HK-2 (cell line): ENCODE measurements at regions not wholly inside any gene's neighbourhood (a gene's known extent, or its start where the extent isn't known, plus 50 kb on each side); places are given as distances from the start of the nearest gene placed in this dataset.

Experiments
- DNase-seq: peaks from one replicate; pipeline ENCODE4 v3.0.0-alpha.2; 2018; ENCODE audit not compliant: unreplicated experiment

GRCh38 chr18:10033016-10033399, 119.2 kb downstream of the VAPA start:
- DNase-seq, result no peak

- no peak for DNase-seq
Observed at GRCh38 chr18:10035281-10035991, 121.6 kb downstream of the VAPA start.

- no peak for DNase-seq
Observed at GRCh38 chr18:10036479-10036878, 122.7 kb downstream of the VAPA start.

DNA sequence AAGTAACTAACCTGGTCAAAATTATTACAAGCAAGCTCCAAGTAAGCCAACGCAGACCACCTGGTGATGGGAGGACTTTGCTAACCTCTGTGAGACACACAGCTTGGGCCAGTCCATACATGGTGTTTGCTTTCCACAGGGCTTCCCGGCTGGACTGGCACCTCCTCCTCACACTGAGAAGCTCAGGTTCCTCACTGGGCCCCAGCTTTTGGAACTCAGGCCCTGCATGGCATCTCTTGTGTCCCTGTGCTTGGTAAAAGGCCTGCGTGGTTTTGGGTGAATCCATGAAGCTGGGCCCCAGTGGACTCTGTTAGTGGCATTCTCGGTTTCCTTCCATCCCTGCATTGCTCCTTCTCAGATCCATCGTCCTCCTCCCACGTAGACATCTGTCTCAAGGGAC, 123.4 kb downstream of the VAPA start:
- DNase-seq, result no peak

DNA sequence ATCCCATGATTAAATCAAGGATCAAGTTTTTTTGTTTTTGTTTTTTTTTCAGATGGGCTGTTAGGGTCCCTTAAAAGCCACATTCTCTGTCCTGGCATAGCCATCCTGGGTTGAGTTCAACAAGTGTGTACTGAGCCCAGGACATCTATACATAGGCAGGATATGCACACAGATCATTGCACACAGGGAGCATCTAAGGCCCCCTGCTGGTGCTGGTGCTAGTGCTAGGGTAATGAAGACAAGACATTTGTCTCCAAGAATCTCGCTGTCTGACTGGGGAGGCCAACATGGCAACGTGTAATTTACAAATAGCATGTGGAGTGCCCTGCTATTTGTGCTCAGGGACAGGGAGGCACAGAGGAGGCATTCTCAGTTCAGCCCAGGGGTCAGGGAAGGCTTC, 124.5 kb downstream of the VAPA start:
- DNase-seq, result no peak

- DNase-seq, result no peak
Observed at GRCh38 chr18:10040287-10041011, 126.6 kb downstream of the VAPA start.

DNA sequence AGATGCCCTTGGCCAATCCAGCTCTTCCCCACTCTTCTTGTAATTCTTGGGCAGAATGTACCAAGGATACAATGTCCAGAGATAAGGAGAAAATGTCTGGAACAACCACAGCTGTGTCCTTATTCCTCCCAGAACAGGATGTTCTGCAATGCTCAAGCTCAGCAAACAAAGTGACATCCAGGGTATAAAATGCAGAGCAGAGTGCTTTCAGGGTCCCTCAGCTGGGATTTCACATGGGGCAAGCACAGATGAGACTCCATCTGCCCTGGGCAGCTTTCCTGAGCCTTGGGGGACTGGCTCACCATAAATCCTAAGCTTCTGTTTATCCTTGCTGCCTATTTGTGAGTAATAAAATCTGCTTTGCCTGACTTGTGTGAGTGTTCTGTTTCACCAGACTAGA, 127.4 kb downstream of the VAPA start:
- DNase-seq, result no peak

DNA sequence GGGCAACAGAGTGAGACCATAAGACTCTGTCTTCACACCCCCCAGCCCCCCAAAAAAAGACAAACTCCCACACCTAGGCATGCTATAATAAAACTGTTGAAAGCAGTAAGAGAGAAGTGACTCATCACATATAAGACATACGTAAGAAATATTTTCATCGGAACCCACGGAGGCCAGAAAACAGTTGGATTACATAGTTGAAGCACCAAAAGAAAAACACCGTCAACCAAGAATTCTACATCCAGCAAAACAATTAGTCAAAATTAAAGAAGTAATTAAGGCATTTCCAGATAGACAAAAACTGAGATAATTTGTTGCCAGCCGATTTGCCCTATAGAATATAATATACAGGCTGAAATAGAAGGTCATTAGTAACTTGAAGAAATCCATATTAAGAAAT, 128.7 kb downstream of the VAPA start:
- DNase-seq, result no peak

DNA sequence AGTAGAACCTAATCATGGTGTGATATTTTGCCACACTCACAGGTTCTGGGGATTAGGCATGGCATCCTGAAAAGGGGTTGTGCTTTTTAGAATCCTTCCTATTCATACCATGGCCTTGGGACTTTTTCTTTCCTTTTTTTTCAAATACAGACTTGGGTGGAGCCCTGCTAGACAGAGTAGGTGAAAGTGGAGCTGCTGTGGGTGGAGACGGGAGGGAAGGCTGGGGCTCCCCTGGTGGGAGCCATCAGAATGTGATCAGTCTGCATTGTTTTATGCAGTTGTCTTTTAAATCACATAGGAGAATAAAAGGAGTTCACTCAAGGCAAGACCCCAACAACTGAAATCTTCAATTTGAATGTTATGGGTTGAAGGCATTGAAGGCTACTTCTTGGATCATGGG, 130.2 kb downstream of the VAPA start:
- DNase-seq, result no peak

- DNase-seq, result no peak
Observed at GRCh38 chr18:10045296-10045891, 131.6 kb downstream of the VAPA start.

GRCh38 chr18:10046178-10046807, 132.5 kb downstream of the VAPA start:
- DNase-seq, result no peak

- no peak for DNase-seq
Observed at GRCh38 chr18:10047237-10047636, 133.4 kb downstream of the VAPA start.

- no peak for DNase-seq
Observed at GRCh38 chr18:10049747-10050146, 135.9 kb downstream of the VAPA start.

DNA sequence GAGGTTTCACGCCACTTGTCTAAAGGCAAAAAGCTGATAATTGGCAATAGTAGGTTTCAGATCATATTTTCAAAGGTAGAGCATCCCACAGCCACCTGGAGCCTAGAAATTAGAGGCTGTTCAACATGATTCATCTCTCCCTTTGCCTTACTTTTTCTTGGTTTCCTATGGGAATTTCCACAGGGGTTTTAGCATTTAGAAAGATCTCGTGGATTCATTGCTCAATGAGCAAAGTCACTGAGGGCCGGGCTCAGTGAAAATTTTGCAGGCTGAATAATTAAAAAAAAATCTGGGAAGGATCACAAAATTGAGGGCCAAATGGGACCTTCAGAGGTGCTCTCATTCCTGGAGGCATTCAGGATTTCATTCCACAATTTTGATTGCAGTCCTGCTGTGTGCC, 137.1 kb downstream of the VAPA start:
- DNase-seq, result no peak

DNA sequence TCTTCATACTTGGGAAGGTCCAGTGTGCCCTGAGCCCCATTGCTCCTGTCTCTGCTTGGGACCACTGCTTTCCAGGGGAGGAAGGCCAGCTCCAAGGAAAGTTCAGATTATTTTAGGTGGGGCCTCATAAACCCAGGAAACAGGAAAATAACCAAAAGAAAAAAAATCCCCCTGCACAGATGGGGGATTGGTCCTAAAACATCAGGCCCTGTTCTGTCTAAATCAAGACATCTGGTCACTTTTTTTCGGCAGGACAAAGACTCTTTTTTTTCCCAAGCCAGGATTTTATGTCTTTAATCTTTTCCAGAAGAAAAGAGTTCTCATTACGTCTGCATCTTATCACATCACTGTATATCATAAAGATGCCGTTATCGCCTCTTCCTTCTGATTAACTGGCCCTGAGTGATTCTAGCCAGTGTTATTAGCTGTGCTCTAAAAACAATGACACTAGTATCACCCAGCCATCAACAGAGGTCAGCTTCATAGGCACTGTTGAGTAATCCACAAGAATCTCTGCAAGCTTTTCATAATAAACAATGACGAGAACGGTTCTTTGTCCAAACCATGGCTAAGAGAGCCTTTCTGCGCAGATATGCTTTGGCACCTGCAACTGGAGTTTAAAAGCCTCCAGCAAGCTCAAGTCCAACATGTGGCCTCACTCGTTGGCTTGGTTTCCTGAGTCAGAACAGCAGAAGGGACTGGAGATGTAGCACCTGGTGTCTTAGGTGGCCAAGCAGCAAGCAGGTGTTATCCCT, 138.2 kb downstream of the VAPA start:
- DNase-seq, result no peak

DNA sequence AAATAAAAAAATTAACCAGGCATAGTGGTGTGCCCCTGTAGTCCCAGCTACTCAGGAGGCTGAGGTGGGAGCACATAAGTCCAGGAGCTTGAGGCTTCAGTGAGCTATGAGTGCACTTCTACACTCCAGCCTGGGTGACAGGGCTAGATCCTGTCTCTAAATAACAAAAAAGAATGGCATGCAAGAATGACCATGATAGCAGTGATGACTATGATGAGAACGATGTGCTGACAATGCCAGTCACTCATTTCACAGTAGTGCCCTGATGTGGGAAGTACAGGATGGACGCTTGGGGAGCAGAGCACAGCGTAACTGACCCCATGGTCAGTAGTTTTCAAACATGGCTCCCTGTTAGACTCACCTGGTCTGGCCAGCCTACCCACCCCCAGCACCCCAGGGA, 139.1 kb downstream of the VAPA start:
- DNase-seq, result no peak

GRCh38 chr18:10053861-10054260, 140.0 kb downstream of the VAPA start:
- DNase-seq, result no peak

DNA sequence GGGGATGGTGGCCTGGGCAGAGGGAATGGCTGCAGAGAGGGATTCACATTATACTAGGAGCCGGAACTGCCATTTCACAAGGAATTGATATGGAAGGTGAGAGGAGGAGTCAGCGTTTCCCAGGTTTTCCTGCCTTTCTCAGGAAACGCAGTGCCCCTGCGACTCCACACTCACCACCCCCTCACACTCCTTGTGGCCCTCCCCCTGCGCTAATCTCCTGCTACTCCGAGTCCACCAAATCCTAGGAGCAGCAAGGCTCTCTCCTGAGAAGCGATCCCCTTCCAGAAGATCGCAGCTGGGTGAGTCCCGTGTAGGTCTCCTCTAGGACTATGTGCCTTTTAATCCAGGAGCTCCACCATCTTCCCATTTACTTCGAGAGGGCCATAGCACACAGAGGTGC, 140.6 kb downstream of the VAPA start:
- DNase-seq, result no peak

DNA sequence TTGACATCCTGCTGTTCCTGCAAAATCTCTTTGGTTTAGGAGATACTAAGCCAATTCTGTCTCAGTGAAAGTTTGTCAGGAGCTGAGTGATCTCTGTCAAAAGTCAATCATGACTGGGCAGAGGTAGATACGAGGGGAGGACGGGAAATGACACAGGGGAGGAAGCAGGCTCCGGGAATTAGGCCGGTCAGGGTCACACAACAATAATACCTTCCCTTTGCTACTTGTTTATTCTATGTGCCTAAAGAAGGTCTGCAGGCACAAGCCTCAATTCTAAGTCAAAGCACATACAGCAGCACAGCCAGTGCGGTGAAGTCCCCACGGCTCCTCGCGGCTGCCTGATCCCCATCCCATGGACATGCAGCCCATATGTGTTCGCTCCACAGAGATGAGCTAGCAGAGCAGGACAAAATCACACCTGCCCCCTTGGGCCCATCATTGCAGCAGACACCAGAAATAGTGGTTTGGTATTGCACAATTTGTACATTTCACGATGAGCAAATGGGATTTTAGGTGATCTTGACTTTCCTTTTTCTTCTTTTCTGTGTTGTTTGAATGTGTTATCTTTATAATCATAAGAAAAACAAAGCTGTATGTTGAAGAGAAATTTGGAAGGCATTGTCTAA, 141.4 kb downstream of the VAPA start:
- no peak for DNase-seq

- DNase-seq, result no peak
Observed at GRCh38 chr18:10056506-10056905, 142.7 kb downstream of the VAPA start.

- DNase-seq, result no peak
Observed at GRCh38 chr18:10057401-10057893, 143.6 kb downstream of the VAPA start.
